GM19239 (cell line): ENCODE measurements at regions not wholly inside any gene's neighbourhood (a gene's known extent, or its start where the extent isn't known, plus 50 kb on each side); places are given as distances from the start of the nearest gene placed in this dataset.

Experiments used
- DNase-seq: peaks from one replicate; pipeline ENCODE4 v3.0.0; 2011; ENCODE audit warnings: low spot score; ENCODE audit not compliant: insufficient read length
- FAIRE-seq: peaks from 2 replicates; lab custom pipeline; 2011; peaks lifted over from hg19 to GRCh38; lab: Jason Lieb, UNC

GRCh38 chr10:58017719-58018367 is 249.9 kb downstream of the IPMK start:
- DNase-seq = no peak
- FAIRE-seq = no peak

GRCh38 chr10:58016614-58017013 is 251.1 kb downstream of the IPMK start:
- DNase-seq (no peak), FAIRE-seq (no peak)

- DNase-seq (no peak), FAIRE-seq (no peak)
Observed at GRCh38 chr10:58014436-58014835, 253.3 kb downstream of the IPMK start.

- DNase-seq (no peak), FAIRE-seq (no peak)
Observed at GRCh38 chr10:58013406-58013805, 254.3 kb downstream of the IPMK start.

GRCh38 chr10:58010073-58010702 is 257.5 kb downstream of the IPMK start:
- FAIRE-seq = no peak
- DNase-seq = no peak

GRCh38 chr10:58003945-58004344 is 263.7 kb downstream of the IPMK start:
- FAIRE-seq (no peak), DNase-seq (no peak)

GRCh38 chr10:58001159-58001558 is 266.5 kb downstream of the IPMK start:
- DNase-seq (no peak), FAIRE-seq (no peak)

- no peak for FAIRE-seq
- no peak for DNase-seq
Observed at GRCh38 chr10:57996536-57996935, 271.2 kb downstream of the IPMK start.

GRCh38 chr10:57993302-57993701 is 274.4 kb downstream of the IPMK start:
- DNase-seq (no peak), FAIRE-seq (no peak)

- no peak for DNase-seq
Observed at GRCh38 chr10:57992321-57993077, 275.2 kb downstream of the IPMK start.

GRCh38 chr10:57988964-57989363 is 278.7 kb downstream of the IPMK start:
- DNase-seq (no peak), FAIRE-seq (no peak)

More at GRCh38 chr10:57992321-57993077, 275.2 kb downstream of the IPMK start:
- FAIRE-seq = no peak

GRCh38 chr10:57987055-57987721 is 280.5 kb downstream of the IPMK start:
- no peak for FAIRE-seq

GRCh38 chr10:57986422-57986821 is 281.3 kb downstream of the IPMK start:
- DNase-seq = no peak
- no peak for FAIRE-seq

More at GRCh38 chr10:57987055-57987721, 280.5 kb downstream of the IPMK start:
- no peak for DNase-seq

- DNase-seq (no peak), FAIRE-seq (no peak)
Observed at GRCh38 chr10:57983281-57983791, 284.4 kb downstream of the IPMK start.

- DNase-seq (no peak), FAIRE-seq (no peak)
Observed at GRCh38 chr10:57982091-57982490, 285.6 kb downstream of the IPMK start.

- FAIRE-seq (no peak), DNase-seq (no peak)
Observed at GRCh38 chr10:57979956-57980355, 287.7 kb downstream of the IPMK start.

- FAIRE-seq = no peak
Observed at GRCh38 chr10:57979491-57979890, 288.2 kb downstream of the IPMK start.

GRCh38 chr10:57977262-57977661 is 290.4 kb downstream of the IPMK start:
- DNase-seq (no peak), FAIRE-seq (no peak)

More at GRCh38 chr10:57979491-57979890, 288.2 kb downstream of the IPMK start:
- DNase-seq = no peak

- DNase-seq = no peak
- FAIRE-seq = no peak
Observed at GRCh38 chr10:57973451-57973850, 294.2 kb downstream of the IPMK start.

- FAIRE-seq (no peak), DNase-seq (no peak)
Observed at GRCh38 chr10:57972783-57973182, 294.9 kb downstream of the IPMK start.
